ENCODE measurements at regions not wholly inside any gene's neighbourhood (a gene's known extent, or its start where the extent isn't known, plus 50 kb on each side); places are given as distances from the start of the nearest gene placed in this dataset.

DNA sequence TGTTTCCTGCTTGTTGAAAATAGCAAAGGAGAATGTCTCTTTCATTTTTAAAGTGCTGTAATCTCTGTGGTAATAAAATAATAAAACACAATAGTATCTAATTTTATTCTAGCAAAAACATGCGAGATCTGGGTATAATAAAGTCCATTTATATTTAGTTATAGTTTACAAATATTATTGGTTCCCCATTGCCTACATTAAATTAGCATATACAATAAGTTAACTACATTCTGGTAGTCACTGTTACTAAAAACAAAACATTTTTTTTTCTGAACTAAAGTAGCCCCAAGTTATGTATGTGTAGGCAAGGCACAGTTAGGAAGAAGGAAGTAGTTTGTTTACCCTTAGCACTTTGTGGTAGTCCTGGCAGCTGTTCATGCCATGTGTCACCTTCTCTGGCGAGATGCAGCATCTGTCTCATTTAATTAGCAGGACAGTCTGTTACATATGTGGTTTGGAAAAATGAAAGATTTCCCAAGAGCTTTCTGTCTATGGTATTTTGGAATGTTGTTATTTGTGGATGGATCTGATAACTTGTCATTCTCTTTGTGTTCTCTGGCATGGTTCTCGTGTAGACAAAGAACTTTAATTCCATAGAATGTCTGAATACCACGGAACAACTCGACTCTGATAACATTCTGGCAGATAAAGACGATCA is 231.3 kb upstream of the PITX2 start:
- TF ChIP-seq CTCF (conservative IDR thresholded peaks at IDR 0.05 in 1 of 2, IDR thresholded peaks at IDR 0.05 in 1 of 2; ENCODE audit: extremely low read depth in 1 of 2, insufficient read depth in 1 of 2, low read depth in 1 of 2, low read length in 2 of 2) (no peak), EZH2 (IDR thresholded peaks at IDR 0.05; ENCODE audit: borderline replicate concordance, low read length) (no peak)

Measured in mammary epithelial cell (primary cell).